ENCODE measurements at regions not wholly inside any gene's neighbourhood (a gene's known extent, or its start where the extent isn't known, plus 50 kb on each side); places are given as distances from the start of the nearest gene placed in this dataset.

GRCh38 chr17:68812876-68813584 is 142.2 kb downstream of the ABCA8 start:
- DNase-seq = no peak

GRCh38 chr17:68809148-68809547 is 146.0 kb downstream of the ABCA8 start:
- DNase-seq = no peak

- no peak for DNase-seq
Measured at GRCh38 chr17:68807998-68808772, 147.0 kb downstream of the ABCA8 start.

GRCh38 chr17:68805609-68806008 is 149.6 kb downstream of the ABCA8 start:
- no peak for DNase-seq

- no peak for DNase-seq
Measured at GRCh38 chr17:68804777-68805520, 150.2 kb downstream of the ABCA8 start.

GRCh38 chr17:68803164-68803929 is 151.8 kb downstream of the ABCA8 start:
- DNase-seq = no peak

GRCh38 chr17:68801335-68802247 is 153.6 kb downstream of the ABCA8 start:
- no peak for DNase-seq

GRCh38 chr17:68800751-68801150 is 154.4 kb downstream of the ABCA8 start:
- DNase-seq = no peak

GRCh38 chr17:68794636-68795434 is 160.4 kb downstream of the ABCA8 start:
- no peak for DNase-seq

- DNase-seq = no peak
Measured at GRCh38 chr17:68792873-68793272, 162.3 kb downstream of the ABCA8 start.

GRCh38 chr17:68792042-68792685 is 163.0 kb downstream of the ABCA8 start:
- DNase-seq = no peak

- DNase-seq = no peak
Measured at GRCh38 chr17:68790931-68791330, 164.3 kb downstream of the ABCA8 start.

- DNase-seq = no peak
Measured at GRCh38 chr17:68790492-68790891, 164.7 kb downstream of the ABCA8 start.

- no peak for DNase-seq
Measured at GRCh38 chr17:68789203-68789962, 165.8 kb downstream of the ABCA8 start.

- no peak for DNase-seq
Measured at GRCh38 chr17:68785565-68786486, 169.4 kb downstream of the ABCA8 start.

GRCh38 chr17:68784431-68784830 is 170.8 kb downstream of the ABCA8 start:
- DNase-seq = no peak

- no peak for DNase-seq
Measured at GRCh38 chr17:68783861-68784260, 171.3 kb downstream of the ABCA8 start.

GRCh38 chr17:68782789-68783188 is 172.4 kb downstream of the ABCA8 start:
- DNase-seq = no peak
